CD14-positive monocyte (primary cell): ENCODE measurements at regions not wholly inside any gene's neighbourhood (a gene's known extent, or its start where the extent isn't known, plus 50 kb on each side); places are given as distances from the start of the nearest gene placed in this dataset.

Experiments
- DNase-seq, 3 donors: peaks; one replicate each; pipeline ENCODE4 v3.0.0-alpha.2; 2011 to 2022
- H2AFZ ChIP-seq: 2 replicates; pipeline ENCODE4 v1.6.0; 2012; ENCODE audit warnings: mild to moderate bottlenecking, low read depth, low read length, inconsistent platforms; ENCODE audit not compliant: insufficient read depth, poor library complexity, severe bottlenecking
- H3K27ac ChIP-seq, 2 donors: 1 replicate in 1 of 2; 2 replicates in 1 of 2; pipeline ENCODE4 v1.5.1; 2012 to 2013; ENCODE audit warnings: low read length in 2 of 2, control low read depth in 1 of 2, inconsistent platforms in 1 of 2, low read depth in 1 of 2, mild to moderate bottlenecking in 1 of 2
- H3K27me3 ChIP-seq, 2 donors: one replicate each; pipeline versions ENCODE4 v1.6.0 to v1.6.1; 2011 to 2013; ENCODE audit warnings: low read length in 2 of 2; ENCODE audit not compliant: control insufficient read depth in 2 of 2, insufficient read depth in 2 of 2
- H3K36me3 ChIP-seq, 2 donors: replicated peaks in 1 of 2; 1 replicate in 1 of 2; 2 replicates in 1 of 2; pipeline versions ENCODE4 v1.5.1 to v1.6.1; 2012 to 2013; ENCODE audit warnings: low read length in 2 of 2, control low read depth in 1 of 2, inconsistent platforms in 1 of 2, mild to moderate bottlenecking in 1 of 2; ENCODE audit not compliant: insufficient read depth in 2 of 2, control insufficient read depth in 1 of 2
- H3K4me1 ChIP-seq, 2 donors: 1 replicate in 1 of 2; 2 replicates in 1 of 2; pipeline versions ENCODE4 v1.5.1 to v1.6.1; 2012 to 2013; ENCODE audit warnings: low read length in 2 of 2, control low read depth in 1 of 2, inconsistent platforms in 1 of 2, mild to moderate bottlenecking in 1 of 2, moderate library complexity in 1 of 2; ENCODE audit not compliant: insufficient read depth in 2 of 2, control insufficient read depth in 1 of 2
- H3K4me2 ChIP-seq: replicated peaks from 2 replicates; pipeline ENCODE3; 2012; ENCODE audit warnings: low read length, moderate library complexity, mild to moderate bottlenecking; ENCODE audit not compliant: poor library complexity, severe bottlenecking; ENCODE audit errors: extremely low read depth
- H3K4me3 ChIP-seq, 3 experiments: fragments of 200-600 bp in 1 of 3; sonication (generic) in 1 of 3; replicated peaks in 1 of 3; 1 replicate in 2 of 3; 2 replicates in 1 of 3; pipeline ENCODE4 v1.5.1; 2011 to 2013; ENCODE audit warnings: low read length in 3 of 3, mild to moderate bottlenecking in 3 of 3, control low read depth in 2 of 3, low read depth in 2 of 3, inconsistent platforms in 1 of 3, moderate library complexity in 1 of 3
- H3K79me2 ChIP-seq: 2 replicates; pipeline ENCODE4 v1.6.0; 2012; ENCODE audit warnings: mild to moderate bottlenecking, control low read depth, inconsistent platforms, low read length, moderate library complexity; ENCODE audit not compliant: insufficient read depth
- H3K9ac ChIP-seq: 2 replicates; pipeline ENCODE4 v1.6.0; 2017; ENCODE audit warnings: low read length, mild to moderate bottlenecking; ENCODE audit not compliant: insufficient read depth, poor library complexity, severe bottlenecking
- H3K9me3 ChIP-seq, 2 donors: replicated peaks in 1 of 2; 1 replicate in 1 of 2; 2 replicates in 1 of 2; pipeline versions ENCODE4 v1.5.1 to v1.6.1; 2012 to 2013; ENCODE audit warnings: low read length in 2 of 2, control low read depth in 1 of 2; ENCODE audit not compliant: control insufficient read depth in 1 of 2, insufficient read depth in 1 of 2
- H4K20me1 ChIP-seq: 2 replicates; pipeline ENCODE4 v1.6.0; 2012; ENCODE audit warnings: mild to moderate bottlenecking, low read length, control low read depth, moderate library complexity; ENCODE audit not compliant: insufficient read depth
- H3K27ac Mint-ChIP-seq, 7 donors: one replicate each; pipeline ENCODE4 v1.8.0; 2020; ENCODE audit warnings: mild to moderate bottlenecking in 7 of 7, mixed read lengths in 7 of 7, moderate library complexity in 6 of 7, inconsistent platforms in 2 of 7
- H3K27me3 Mint-ChIP-seq, 3 donors: one replicate each; pipeline ENCODE4 v1.8.0; 2021 to 2022; ENCODE audit warnings: low read depth in 3 of 3, mild to moderate bottlenecking in 3 of 3, mixed read lengths in 3 of 3, moderate library complexity in 3 of 3, inconsistent platforms in 1 of 3
- H3K36me3 Mint-ChIP-seq, 2 donors: one replicate each; pipeline ENCODE4 v1.8.0; 2020; ENCODE audit warnings: mixed read lengths in 2 of 2, inconsistent platforms in 1 of 2, mild to moderate bottlenecking in 1 of 2
- H3K4me1 Mint-ChIP-seq: one replicate; pipeline ENCODE4 v1.8.0; 2020; ENCODE audit warnings: mild to moderate bottlenecking, mixed read lengths
- H3K4me3 Mint-ChIP-seq, 2 donors: one replicate each; pipeline ENCODE4 v1.8.0; 2020; ENCODE audit warnings: mild to moderate bottlenecking in 2 of 2, mixed read lengths in 2 of 2, moderate library complexity in 1 of 2
- H3K9me3 Mint-ChIP-seq, 7 donors: one replicate each; pipeline ENCODE4 v1.8.0; 2020 to 2022; ENCODE audit warnings: mixed read lengths in 7 of 7, mild to moderate bottlenecking in 6 of 7, moderate library complexity in 6 of 7, inconsistent platforms in 2 of 7
- WGBS: methylation state at CpG from one replicate; pipeline ENCODE4 v1.1.5; 2013; ENCODE audit warnings: missing lambda C conversion rate; ENCODE audit not compliant: insufficient coverage; 5-methylcytosine and 5-hydroxymethylcytosine counted together
- intact Hi-C, 2 donors: fragments of 100-400 bp; cut with micrococcal nuclease; formaldehyde crosslinking; loops; one replicate each; pipeline versions ENCODE4 v1.15.0 to v1.15.1; 2023
- TF ChIP-seq, protein P1 (sequence below): fragments of 200-600 bp; IDR thresholded peaks from one replicate; pipeline ENCODE4 v1.8.0; 2022; ENCODE audit warnings: antibody characterized with exemption, mild to moderate bottlenecking

- WGBS = 74% methylated on average over 11 of the region's 19 CpGs
- Mint-ChIP-seq H3K36me3 (no peaks in the 10 kb centered on the region), H3K27me3 (no peaks in the 10 kb centered on the region), H3K9me3 (peaks cover 0 to 7% (median 2%) of the 10 kb centered on the region in 7 donors), H3K4me3 (no peak overlapping the region), H3K27ac (peak overlapping the region in 1 of 7 donors; percentile 5), H3K4me1 (no peaks in the 10 kb centered on the region)
- intact Hi-C loops = no loop called here
- TF ChIP-seq, protein P1, sequence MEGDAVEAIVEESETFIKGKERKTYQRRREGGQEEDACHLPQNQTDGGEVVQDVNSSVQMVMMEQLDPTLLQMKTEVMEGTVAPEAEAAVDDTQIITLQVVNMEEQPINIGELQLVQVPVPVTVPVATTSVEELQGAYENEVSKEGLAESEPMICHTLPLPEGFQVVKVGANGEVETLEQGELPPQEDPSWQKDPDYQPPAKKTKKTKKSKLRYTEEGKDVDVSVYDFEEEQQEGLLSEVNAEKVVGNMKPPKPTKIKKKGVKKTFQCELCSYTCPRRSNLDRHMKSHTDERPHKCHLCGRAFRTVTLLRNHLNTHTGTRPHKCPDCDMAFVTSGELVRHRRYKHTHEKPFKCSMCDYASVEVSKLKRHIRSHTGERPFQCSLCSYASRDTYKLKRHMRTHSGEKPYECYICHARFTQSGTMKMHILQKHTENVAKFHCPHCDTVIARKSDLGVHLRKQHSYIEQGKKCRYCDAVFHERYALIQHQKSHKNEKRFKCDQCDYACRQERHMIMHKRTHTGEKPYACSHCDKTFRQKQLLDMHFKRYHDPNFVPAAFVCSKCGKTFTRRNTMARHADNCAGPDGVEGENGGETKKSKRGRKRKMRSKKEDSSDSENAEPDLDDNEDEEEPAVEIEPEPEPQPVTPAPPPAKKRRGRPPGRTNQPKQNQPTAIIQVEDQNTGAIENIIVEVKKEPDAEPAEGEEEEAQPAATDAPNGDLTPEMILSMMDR = no peak
- Histone ChIP-seq H3K79me2 (no peaks in the 10 kb centered on the region), H3K27ac (no peak overlapping the region), H2AFZ (no peak overlapping the region), H3K9ac (no peak overlapping the region), H3K36me3 (no peaks in the 10 kb centered on the region), H3K27me3 (no peaks in the 10 kb centered on the region), H3K4me3 (no peak overlapping the region), H3K9me3 (no peaks in the 10 kb centered on the region), H3K4me1 (no peaks in the 10 kb centered on the region), H4K20me1 (no peaks in the 10 kb centered on the region), H3K4me2 (no peak overlapping the region)
- no peak for DNase-seq
Observed at GRCh38 chr15:26178640-26179220, 315.6 kb upstream of the ATP10A start.

DNA sequence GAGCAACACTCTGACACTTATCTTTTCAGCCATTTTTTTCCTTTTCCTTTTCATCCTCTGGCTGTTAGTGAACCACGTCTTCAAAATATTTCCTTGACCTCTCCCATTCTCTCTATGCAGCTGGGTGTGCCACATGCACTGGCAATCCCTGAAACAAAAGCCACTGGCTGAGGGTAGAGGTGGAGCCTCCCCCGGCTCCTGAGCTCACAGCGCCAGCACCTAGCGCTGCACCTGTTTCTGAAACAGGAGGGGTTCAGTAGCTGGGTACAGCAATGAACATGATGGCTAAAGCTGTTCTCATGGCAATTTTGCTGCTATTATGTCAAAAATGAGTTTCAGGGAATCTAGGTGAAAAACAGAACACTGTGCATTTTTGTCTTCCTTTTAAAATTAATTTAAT is 314.7 kb upstream of the ATP10A start:
- 100% methylated on average over 3 of the region's 4 CpGs for WGBS
- no peaks in the 10 kb centered on the region for H3K4me1 Mint-ChIP-seq
- Histone ChIP-seq H3K9ac (no peak overlapping the region), H3K27me3 (no peaks in the 10 kb centered on the region), H3K4me2 (no peak overlapping the region), H3K4me3 (no peak overlapping the region), H3K36me3 (no peaks in the 10 kb centered on the region), H3K4me1 (no peaks in the 10 kb centered on the region), H3K9me3 (no peaks in the 10 kb centered on the region), H3K27ac (no peak overlapping the region), H4K20me1 (no peaks in the 10 kb centered on the region), H2AFZ (no peak overlapping the region), H3K79me2 (no peaks in the 10 kb centered on the region)
- no peak overlapping the region for H3K4me3 Mint-ChIP-seq
- intact Hi-C loops = no loop called here
- no peak overlapping the region for H3K27ac Mint-ChIP-seq
- no peaks in the 10 kb centered on the region for H3K36me3 Mint-ChIP-seq
- no peak for DNase-seq
- TF ChIP-seq, protein P1 = no peak
- H3K9me3 Mint-ChIP-seq = peaks cover 0 to 7% (median 3%) of the 10 kb centered on the region in 7 donors
- no peaks in the 10 kb centered on the region for H3K27me3 Mint-ChIP-seq
